ENCODE measurements at regions not wholly inside any gene's neighbourhood (a gene's known extent, or its start where the extent isn't known, plus 50 kb on each side); places are given as distances from the start of the nearest gene placed in this dataset.

DNA sequence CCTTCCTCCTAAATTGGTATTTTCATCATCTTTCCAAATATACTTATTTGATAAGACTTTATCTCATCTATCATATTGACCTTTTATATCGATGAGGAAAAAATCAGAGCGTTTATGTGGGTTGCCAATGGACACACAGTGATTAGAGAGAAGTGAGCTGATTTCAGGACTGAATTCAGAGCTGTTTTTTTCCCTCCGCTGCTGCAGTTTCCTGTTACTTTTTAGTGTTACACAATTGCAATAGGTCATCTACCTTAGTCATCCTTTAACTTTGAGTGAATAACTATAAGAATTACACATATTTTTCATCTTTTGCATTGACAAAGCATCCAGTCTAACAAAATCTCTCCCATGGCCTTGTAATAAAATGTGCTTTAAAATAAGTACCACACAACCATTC lies 266.3 kb upstream of the CNTN4 start:
- H3K9me3 Mint-ChIP-seq (ENCODE audit: unreplicated experiment) = no peaks in the 10 kb centered on the region
- H3K36me3 Mint-ChIP-seq (ENCODE audit: insufficient read depth, unreplicated experiment) = no peaks in the 10 kb centered on the region
- H3K27ac Mint-ChIP-seq (ENCODE audit: unreplicated experiment) = no peak overlapping the region
- intact Hi-C loops (cut with micrococcal nuclease; ENCODE audit: unreplicated experiment) = no loop called here
- TF ChIP-seq, protein P1, sequence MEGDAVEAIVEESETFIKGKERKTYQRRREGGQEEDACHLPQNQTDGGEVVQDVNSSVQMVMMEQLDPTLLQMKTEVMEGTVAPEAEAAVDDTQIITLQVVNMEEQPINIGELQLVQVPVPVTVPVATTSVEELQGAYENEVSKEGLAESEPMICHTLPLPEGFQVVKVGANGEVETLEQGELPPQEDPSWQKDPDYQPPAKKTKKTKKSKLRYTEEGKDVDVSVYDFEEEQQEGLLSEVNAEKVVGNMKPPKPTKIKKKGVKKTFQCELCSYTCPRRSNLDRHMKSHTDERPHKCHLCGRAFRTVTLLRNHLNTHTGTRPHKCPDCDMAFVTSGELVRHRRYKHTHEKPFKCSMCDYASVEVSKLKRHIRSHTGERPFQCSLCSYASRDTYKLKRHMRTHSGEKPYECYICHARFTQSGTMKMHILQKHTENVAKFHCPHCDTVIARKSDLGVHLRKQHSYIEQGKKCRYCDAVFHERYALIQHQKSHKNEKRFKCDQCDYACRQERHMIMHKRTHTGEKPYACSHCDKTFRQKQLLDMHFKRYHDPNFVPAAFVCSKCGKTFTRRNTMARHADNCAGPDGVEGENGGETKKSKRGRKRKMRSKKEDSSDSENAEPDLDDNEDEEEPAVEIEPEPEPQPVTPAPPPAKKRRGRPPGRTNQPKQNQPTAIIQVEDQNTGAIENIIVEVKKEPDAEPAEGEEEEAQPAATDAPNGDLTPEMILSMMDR (IDR thresholded peaks at IDR 0.05; ENCODE audit: insufficient read depth in 1 of 2, low read depth in 1 of 2, low read length in 1 of 2, severe bottlenecking in 1 of 2, unreplicated experiment in 1 of 2) = no peak
- H3K4me3 Mint-ChIP-seq (ENCODE audit: unreplicated experiment) = no peak overlapping the region
- H3K27me3 Mint-ChIP-seq (ENCODE audit: insufficient read depth, unreplicated experiment) = peaks cover 4% of the 10 kb centered on the region
- ChIA-PET CTCF (no interaction called here), POLR2A (no interaction called here)
- no peaks in the 10 kb centered on the region for H3K36me3 ChIP-seq (ENCODE audit: control insufficient read depth, insufficient read depth, low read length)
- no peak for DNase-seq
- H3K4me3 ChIP-seq (ENCODE audit: low read depth, low read length) = no peak overlapping the region
- no peaks in the 10 kb centered on the region for H3K4me1 ChIP-seq
- no TSS peak for BruUV-seq (replicated peaks)
- no peaks in the 10 kb centered on the region for H3K4me1 Mint-ChIP-seq (ENCODE audit: low read depth, unreplicated experiment)
- H3K27me3 ChIP-seq (replicated peaks; ENCODE audit: control insufficient read depth, insufficient read depth, low read length) = no peaks in the 10 kb centered on the region
- no peaks in the 10 kb centered on the region for H3K9me3 ChIP-seq

GRCh38 chr3:1843111-1843510 lies 255.6 kb upstream of the CNTN4 start:
- ChIA-PET CTCF (no interaction called here), POLR2A (no interaction called here)
- no peaks in the 10 kb centered on the region for H3K36me3 Mint-ChIP-seq (ENCODE audit: insufficient read depth, unreplicated experiment)
- no peaks in the 10 kb centered on the region for H3K9me3 Mint-ChIP-seq (ENCODE audit: unreplicated experiment)
- DNase-seq = no peak
- H3K27me3 Mint-ChIP-seq (ENCODE audit: insufficient read depth, unreplicated experiment) = peaks cover 29% of the 10 kb centered on the region
- Histone ChIP-seq H3K4me3 (ENCODE audit: low read depth, low read length) (no peak overlapping the region), H3K27me3 (replicated peaks; ENCODE audit: control insufficient read depth, insufficient read depth, low read length) (no peaks in the 10 kb centered on the region), H3K36me3 (ENCODE audit: control insufficient read depth, insufficient read depth, low read length) (no peaks in the 10 kb centered on the region), H3K4me1 (no peaks in the 10 kb centered on the region), H3K9me3 (no peaks in the 10 kb centered on the region)
- H3K4me1 Mint-ChIP-seq (ENCODE audit: low read depth, unreplicated experiment) = no peaks in the 10 kb centered on the region
- H3K4me3 Mint-ChIP-seq (ENCODE audit: unreplicated experiment) = no peak overlapping the region
- H3K27ac Mint-ChIP-seq (ENCODE audit: unreplicated experiment) = no peak overlapping the region
- intact Hi-C loops (cut with micrococcal nuclease; ENCODE audit: unreplicated experiment) = no loop called here
- TF ChIP-seq, protein P1 (IDR thresholded peaks at IDR 0.05; ENCODE audit: insufficient read depth in 1 of 2, low read depth in 1 of 2, low read length in 1 of 2, severe bottlenecking in 1 of 2, unreplicated experiment in 1 of 2) = no peak
- no TSS peak for BruUV-seq (replicated peaks)

- H3K4me1 ChIP-seq = no peaks in the 10 kb centered on the region
- H3K4me3 ChIP-seq (ENCODE audit: low read depth, low read length) = no peak overlapping the region
- H3K4me1 Mint-ChIP-seq (ENCODE audit: low read depth, unreplicated experiment) = no peaks in the 10 kb centered on the region
- ChIA-PET POLR2A (no interaction called here), CTCF (no interaction called here)
- no peaks in the 10 kb centered on the region for H3K27me3 ChIP-seq (replicated peaks; ENCODE audit: control insufficient read depth, insufficient read depth, low read length)
- no peaks in the 10 kb centered on the region for H3K9me3 Mint-ChIP-seq (ENCODE audit: unreplicated experiment)
- H3K27me3 Mint-ChIP-seq (ENCODE audit: insufficient read depth, unreplicated experiment) = peaks cover 13% of the 10 kb centered on the region
- H3K9me3 ChIP-seq = no peaks in the 10 kb centered on the region
- TF ChIP-seq, protein P1 (IDR thresholded peaks at IDR 0.05; ENCODE audit: insufficient read depth in 1 of 2, low read depth in 1 of 2, low read length in 1 of 2, severe bottlenecking in 1 of 2, unreplicated experiment in 1 of 2) = no peak
- intact Hi-C loops (cut with micrococcal nuclease; ENCODE audit: unreplicated experiment) = no loop called here
- BruUV-seq (replicated peaks) = no TSS peak
- no peak overlapping the region for H3K27ac Mint-ChIP-seq (ENCODE audit: unreplicated experiment)
- H3K36me3 Mint-ChIP-seq (ENCODE audit: insufficient read depth, unreplicated experiment) = no peaks in the 10 kb centered on the region
- H3K4me3 Mint-ChIP-seq (ENCODE audit: unreplicated experiment) = no peak overlapping the region
- no peak for DNase-seq
- H3K36me3 ChIP-seq (ENCODE audit: control insufficient read depth, insufficient read depth, low read length) = no peaks in the 10 kb centered on the region
These were observed 251.1 kb upstream of the CNTN4 start for GRCh38 chr3:1847571-1847970.
